HuH-7.5 (cell line): ENCODE measurements at regions not wholly inside any gene's neighbourhood (a gene's known extent, or its start where the extent isn't known, plus 50 kb on each side); places are given as distances from the start of the nearest gene placed in this dataset.

Experiments
- DNase-seq: peaks from one replicate; pipeline ENCODE4 v3.0.0; 2011; ENCODE audit warnings: low spot score

GRCh38 chr2:83784947-83785346 is 674.1 kb downstream of the SUCLG1 start:
- DNase-seq: no peak

GRCh38 chr2:83784315-83784714 is 674.8 kb downstream of the SUCLG1 start:
- no peak for DNase-seq

- no peak for DNase-seq
Measured at GRCh38 chr2:83782122-83782521, 677.0 kb downstream of the SUCLG1 start.

GRCh38 chr2:83764447-83765005 is 694.6 kb downstream of the SUCLG1 start:
- DNase-seq: no peak

- peak; percentile 4 for DNase-seq
Measured at GRCh38 chr2:83757329-83757728, 701.8 kb downstream of the SUCLG1 start.

- DNase-seq: no peak
Measured at GRCh38 chr2:83756219-83756618, 702.9 kb downstream of the SUCLG1 start.

- no peak for DNase-seq
Measured at GRCh38 chr2:83747141-83747540, 711.9 kb downstream of the SUCLG1 start.

GRCh38 chr2:83744855-83745254 is 714.2 kb downstream of the SUCLG1 start:
- no peak for DNase-seq

GRCh38 chr2:83742117-83742782 is 716.8 kb downstream of the SUCLG1 start:
- no peak for DNase-seq

- no peak for DNase-seq
Measured at GRCh38 chr2:83730223-83730622, 728.9 kb downstream of the SUCLG1 start.

- no peak for DNase-seq
Measured at GRCh38 chr2:83725735-83726134, 733.3 kb downstream of the SUCLG1 start.

GRCh38 chr2:83705146-83705545 is 753.9 kb downstream of the SUCLG1 start:
- no peak for DNase-seq

- DNase-seq: no peak
Measured at GRCh38 chr2:83703598-83703997, 755.5 kb downstream of the SUCLG1 start.

- no peak for DNase-seq
Measured at GRCh38 chr2:83696838-83697237, 762.2 kb downstream of the SUCLG1 start.

- DNase-seq: no peak
Measured at GRCh38 chr2:83695530-83695929, 763.5 kb downstream of the SUCLG1 start.

- DNase-seq: no peak
Measured at GRCh38 chr2:83695037-83695436, 764.0 kb downstream of the SUCLG1 start.

GRCh38 chr2:83689402-83689801 is 769.7 kb downstream of the SUCLG1 start:
- no peak for DNase-seq

GRCh38 chr2:83686863-83687262 is 772.2 kb downstream of the SUCLG1 start:
- no peak for DNase-seq

- DNase-seq: no peak
Measured at GRCh38 chr2:83674050-83674449, 785.0 kb downstream of the SUCLG1 start.

GRCh38 chr2:83665894-83666293 is 793.2 kb downstream of the SUCLG1 start:
- peak; percentile 5 for DNase-seq

- DNase-seq: no peak
Measured at GRCh38 chr2:83665154-83665553, 793.9 kb downstream of the SUCLG1 start.

GRCh38 chr2:83661711-83662110 is 797.4 kb downstream of the SUCLG1 start:
- DNase-seq: no peak

- no peak for DNase-seq
Measured at GRCh38 chr2:83654091-83654611, 804.9 kb downstream of the SUCLG1 start.

- DNase-seq: no peak
Measured at GRCh38 chr2:83650898-83651297, 808.2 kb downstream of the SUCLG1 start.
